ENCODE measurements at regions not wholly inside any gene's neighbourhood (a gene's known extent, or its start where the extent isn't known, plus 50 kb on each side); places are given as distances from the start of the nearest gene placed in this dataset.

DNA sequence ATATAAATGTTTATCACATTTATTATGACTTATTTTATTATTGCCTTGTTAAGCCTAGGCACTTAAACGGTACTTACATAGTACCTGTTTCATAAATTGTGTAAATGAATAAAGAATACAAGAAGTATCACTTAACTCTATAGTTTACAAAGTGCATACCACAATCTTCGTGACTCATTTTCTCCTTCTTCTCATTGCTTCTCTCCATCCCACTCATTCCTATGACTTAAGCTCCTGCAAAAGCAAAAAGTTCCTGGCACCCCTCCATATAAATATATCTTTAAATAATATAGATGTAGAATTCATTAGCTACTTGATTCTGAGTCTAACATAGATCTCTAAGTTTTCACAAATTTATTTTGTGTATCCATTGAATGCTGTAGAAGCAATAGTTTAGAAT lies 1382.0 kb upstream of the CELF2 start:
- DNase-seq: no peak

DNA sequence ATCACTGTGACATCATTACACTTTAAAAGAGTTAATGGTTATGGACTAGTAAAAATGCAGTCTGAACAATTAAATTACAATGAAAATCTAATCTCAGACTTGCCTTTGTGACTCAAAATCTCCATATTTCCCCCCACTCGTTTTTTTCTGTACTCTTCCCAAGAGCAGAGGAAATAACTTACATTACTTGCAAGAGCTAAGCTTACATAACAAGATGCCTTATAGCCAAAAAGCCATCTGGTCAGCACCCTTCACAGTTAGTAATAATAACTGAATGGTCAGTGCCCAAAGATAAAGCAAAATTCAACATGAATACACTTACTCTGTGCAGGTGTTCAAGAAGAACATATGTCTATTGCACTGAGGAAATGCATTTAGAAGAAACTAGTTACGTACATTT lies 1381.5 kb upstream of the CELF2 start:
- DNase-seq: no peak

DNA sequence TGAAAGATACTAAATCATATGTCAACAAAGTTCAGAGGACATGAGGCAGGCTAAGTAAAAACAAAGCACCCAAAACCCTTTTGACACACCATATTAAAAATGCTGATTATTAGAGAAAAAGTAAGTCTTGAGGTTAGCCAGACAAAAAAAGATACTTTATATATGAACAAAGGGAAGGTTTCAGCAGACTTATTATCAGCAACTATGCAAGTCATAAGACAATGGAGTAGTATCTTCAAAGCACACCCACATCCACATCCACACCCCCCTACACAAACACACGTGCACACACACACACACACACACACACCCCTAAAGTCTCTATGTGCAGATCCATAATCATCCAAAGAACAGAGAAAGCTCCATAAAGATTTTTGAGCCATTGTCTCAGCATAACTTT lies 1373.9 kb upstream of the CELF2 start:
- no peak for DNase-seq

DNA sequence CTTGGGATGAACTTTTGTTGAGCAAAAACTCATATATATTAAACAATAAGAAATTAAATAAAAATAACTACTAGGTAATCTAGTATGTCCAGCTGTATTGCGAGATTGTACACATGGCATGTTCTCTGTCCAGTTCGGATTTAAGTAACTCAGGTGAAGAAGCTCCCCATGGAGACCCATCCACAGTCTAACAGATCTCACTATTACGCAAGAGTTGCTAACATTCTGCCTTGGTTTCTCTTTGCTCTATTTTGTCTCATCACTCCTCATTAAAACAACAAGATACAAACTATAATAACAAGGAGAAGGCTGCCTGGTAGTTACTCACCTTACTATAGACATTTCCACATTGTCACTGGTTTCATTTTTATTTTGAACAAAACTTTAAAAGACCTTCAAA lies 1372.3 kb upstream of the CELF2 start:
- DNase-seq: no peak

DNA sequence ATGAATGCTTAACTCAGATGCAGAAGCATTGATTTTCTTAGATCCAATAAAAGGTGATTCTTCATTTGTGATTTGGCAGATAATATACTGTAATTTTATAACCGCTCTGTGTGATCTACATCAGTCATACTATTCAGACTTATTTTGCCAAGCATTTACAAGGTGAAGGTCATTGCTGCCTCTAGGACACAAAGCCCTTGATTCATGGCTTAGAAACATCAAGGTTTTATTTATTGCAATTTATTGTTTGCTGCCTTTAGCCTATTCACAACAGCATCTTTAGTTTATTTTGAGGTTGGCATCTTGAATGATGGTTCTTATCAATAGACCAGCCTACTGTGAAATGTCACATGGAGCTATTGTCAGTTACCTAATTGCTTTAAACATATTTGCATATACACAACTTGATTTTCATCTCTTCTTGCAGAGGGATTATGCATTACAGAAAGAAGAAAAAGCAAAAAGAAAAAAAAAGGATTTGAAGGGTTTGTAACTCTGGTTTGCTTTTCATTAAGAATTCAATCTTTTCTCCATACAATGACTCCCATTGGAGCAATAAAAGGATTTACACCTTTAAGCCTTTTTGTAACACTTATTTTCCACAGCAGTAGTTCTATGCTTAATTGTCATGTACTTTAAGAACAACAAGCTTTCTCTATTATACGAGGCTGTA lies 1371.6 kb upstream of the CELF2 start:
- no peak for DNase-seq

- no peak for DNase-seq
These were observed 1363.4 kb upstream of the CELF2 start for GRCh38 chr10:9654261-9654660.

DNA sequence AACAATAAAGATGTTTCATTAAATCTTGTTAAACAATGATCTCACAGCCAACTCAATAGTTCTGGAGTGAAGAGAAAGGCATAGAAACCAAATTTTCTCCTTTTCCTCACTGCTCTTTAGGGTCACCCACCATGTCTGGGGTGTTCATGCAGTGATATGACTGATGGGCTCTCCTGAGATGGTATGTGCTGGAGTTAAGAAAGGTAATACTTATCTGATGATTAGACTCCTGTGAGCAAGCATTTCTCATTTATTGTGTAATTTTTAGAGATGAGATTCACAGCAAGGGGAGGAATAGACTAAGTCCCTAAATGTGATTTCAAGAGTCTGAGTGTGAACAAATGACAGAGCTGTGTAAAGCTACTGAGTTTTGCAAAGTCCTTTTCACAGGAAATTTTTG lies 1361.3 kb upstream of the CELF2 start:
- DNase-seq: no peak

- DNase-seq: no peak
These were observed 1360.7 kb upstream of the CELF2 start for GRCh38 chr10:9656996-9657395.

GRCh38 chr10:9657530-9657929 lies 1360.1 kb upstream of the CELF2 start:
- DNase-seq: no peak

GRCh38 chr10:9668411-9668810 lies 1349.3 kb upstream of the CELF2 start:
- no peak for DNase-seq

DNA sequence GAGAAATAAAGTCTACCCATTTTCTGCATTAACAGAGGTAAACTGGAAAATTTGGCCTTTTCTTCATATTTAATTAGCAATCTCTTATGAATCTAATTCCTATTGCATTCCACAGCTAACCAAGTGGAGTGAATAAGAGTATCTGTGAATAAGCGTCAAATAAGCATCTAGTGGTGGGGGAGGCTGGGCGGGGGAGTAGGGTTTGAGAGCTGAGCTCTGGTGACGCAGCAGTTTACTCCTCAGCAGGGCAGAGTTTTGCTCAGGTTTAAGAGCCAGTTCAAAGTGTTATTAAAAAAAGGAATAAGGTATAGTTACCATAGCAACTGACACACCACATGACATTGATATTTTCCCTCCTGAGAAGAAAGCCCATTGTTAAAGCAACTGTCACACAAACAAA lies 1346.8 kb upstream of the CELF2 start:
- no peak for DNase-seq

DNA sequence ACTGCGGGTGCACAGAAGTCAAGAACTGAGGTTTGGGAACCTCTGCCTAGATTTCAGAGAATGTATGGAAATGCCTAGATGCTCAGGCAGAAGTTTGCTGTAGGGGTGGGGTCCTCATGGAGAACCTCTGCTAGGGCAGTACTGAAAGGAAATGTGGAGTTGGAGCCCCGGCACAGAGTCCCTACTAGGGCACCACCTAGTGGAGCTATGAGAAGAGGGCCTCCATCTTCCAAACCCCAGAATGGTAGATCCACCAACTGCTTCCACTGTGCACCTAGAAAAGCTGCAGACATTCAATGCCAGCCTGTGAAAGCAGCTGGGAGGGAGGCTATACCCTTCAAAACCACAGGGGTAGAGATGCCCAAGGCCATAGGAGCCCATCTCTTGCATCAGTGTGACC lies 1336.0 kb upstream of the CELF2 start:
- DNase-seq: no peak

DNA sequence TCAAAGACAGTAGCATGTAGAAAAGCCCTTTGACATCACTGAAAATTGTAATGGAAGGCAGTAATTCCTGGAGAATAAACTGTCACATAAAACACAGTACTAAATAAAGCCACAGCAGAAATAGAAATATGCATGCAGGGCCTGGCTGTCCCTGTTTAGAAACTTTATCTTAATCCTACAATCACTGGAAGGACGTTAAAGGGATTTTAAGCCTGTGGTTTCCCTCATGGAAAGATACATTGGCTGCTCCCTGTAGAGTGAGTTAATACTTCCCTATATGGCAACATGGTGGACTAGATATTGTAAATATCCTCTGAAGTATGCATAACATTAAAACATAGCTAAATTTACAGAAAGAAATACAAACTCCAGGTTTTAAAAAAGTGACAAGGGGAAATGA lies 1334.9 kb upstream of the CELF2 start:
- DNase-seq: no peak

GRCh38 chr10:9684186-9684585 lies 1333.5 kb upstream of the CELF2 start:
- no peak for DNase-seq

DNA sequence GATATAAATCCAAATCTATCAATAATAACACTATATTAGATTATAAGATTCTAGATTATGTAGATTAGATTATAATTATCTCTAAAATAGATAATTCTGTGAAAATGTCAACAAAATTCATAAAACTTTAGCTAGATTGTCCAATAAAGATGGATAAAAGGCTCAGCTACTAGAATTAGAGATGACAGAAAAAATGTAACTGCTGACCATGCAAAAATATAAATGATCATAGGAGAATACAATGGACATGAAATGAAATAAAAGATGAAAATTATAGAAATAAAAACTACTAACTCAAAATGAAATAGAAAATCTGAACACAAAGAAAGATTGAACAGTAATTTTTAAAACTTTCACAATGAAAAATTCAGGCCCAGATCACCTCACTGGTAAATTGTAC lies 1332.1 kb upstream of the CELF2 start:
- no peak for DNase-seq

GRCh38 chr10:9688711-9689110 lies 1329.0 kb upstream of the CELF2 start:
- DNase-seq: no peak

DNA sequence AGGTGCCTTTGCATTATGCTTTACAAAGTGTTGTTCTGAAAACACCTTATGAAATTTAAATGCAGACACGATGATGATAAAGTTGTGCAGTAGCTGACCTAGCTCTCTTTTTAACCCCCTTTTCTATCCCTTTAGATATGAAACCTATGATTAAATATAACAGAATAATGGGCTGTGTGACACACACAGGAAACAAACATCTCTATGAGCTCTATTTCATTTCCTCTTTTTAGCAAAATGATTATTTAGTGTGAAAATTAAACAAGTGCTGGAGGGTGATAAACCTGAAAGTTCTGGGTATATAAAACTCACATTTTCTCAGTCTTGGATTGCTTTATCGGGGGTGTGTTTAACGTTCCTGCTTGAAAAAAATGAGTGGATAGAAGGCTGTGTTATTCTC lies 1310.5 kb upstream of the CELF2 start:
- DNase-seq: no peak

DNA sequence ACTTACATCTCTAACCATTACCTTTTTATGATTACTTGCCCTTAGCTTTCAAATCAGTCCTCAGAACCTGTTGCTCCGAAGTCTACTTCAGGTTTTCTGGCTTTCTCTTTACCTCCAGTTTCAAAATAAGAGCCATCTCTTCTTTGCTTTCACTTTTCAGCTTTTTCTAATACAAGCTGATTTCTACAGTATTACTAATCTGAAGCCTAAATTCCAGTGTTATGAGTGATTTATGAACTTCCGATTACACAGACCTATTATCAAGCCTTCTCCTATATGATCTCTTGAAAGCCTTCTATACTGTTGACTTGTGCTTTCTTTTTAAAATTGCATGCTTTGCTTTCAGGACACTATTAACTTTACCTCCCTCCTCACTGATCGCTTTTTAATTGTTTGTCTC lies 1307.8 kb upstream of the CELF2 start:
- DNase-seq: no peak

GRCh38 chr10:9712393-9712792 lies 1305.3 kb upstream of the CELF2 start:
- no peak for DNase-seq

- DNase-seq: no peak
These were observed 1298.4 kb upstream of the CELF2 start for GRCh38 chr10:9719246-9719645.

DNA sequence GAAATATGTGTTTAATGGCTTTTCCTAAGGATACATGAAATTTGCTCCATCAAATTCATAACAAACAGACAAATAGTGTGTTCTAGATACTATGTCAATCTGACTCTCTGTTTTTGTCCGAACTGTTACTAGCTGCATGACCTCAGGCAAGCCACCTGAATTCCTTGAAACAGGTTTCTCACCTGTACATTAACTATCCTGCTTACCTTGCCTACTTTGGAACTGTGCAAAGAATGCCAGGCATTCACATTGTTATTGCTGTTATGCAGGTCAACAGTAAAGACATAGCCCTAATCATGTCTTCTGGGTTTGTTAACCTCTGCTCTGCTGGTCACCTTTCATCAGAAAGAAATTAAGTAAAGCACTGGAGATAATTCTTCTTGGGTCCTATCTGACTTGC lies 1283.9 kb upstream of the CELF2 start:
- DNase-seq: no peak

- no peak for DNase-seq
These were observed 1283.5 kb upstream of the CELF2 start for GRCh38 chr10:9734218-9734617.

GRCh38 chr10:9735731-9736130 lies 1281.9 kb upstream of the CELF2 start:
- no peak for DNase-seq

DNA sequence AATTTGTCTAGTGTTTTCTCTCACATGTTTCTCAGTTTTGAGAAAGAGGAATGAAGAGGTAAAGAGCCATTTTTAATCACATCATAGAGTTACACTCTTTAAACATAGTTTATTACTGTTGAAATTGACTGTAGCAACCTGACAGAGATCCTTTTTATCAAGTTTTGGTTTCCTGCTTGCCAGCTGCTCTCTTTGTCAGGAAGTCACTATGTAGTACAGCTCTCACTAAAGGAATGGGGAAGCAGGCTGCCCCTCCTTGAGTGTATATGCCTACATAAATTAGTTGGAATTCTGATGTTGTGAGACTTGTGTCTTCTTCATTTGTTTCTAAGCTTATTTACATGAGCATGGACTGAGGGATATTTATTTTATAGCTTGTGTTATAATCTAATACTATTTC lies 1274.0 kb upstream of the CELF2 start:
- DNase-seq: no peak

DNA sequence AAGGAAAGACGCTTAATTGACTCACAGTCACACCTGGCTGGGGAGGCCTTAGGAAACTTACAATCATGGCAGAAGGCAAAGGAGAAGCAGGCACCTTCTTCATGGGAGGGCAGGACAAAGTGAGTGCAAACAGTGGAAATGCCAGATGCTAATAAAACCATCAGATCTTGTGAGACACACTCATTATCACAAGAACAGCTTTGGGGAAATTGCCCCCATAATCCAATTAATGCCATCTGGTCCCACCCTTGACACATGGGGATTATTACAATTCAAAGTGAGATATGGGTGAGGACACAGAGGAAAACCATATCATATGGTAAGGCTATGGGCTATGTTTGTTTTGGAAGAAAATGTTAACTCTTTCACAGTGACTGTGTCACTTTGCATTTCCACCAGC lies 1272.5 kb upstream of the CELF2 start:
- DNase-seq: no peak

DNA sequence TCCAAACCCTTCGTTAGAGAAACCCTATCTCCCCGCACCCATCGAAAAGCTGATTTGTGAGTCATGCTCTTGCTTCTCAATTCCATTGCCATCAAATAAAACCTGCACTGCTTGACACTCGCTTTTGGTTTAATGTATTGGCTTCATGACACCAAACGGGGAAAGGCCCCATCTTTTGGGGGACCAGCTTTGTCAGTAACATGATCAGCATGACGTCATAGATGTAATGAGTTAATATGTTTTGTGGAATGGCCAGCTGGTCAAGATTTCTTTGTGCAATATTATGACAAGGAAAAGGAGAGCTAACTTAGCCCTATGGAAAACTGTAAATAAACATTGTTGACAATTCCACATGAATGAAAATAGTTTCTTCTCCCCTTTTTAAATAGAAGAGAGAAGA lies 1260.5 kb upstream of the CELF2 start:
- no peak for DNase-seq
